ENCODE measurements at regions not wholly inside any gene's neighbourhood (a gene's known extent, or its start where the extent isn't known, plus 50 kb on each side); places are given as distances from the start of the nearest gene placed in this dataset.

GRCh38 chr9:106467865-106468164, 395.2 kb upstream of the ZNF462 start:
- TF ChIP-seq POLR2A (IDR thresholded peaks at IDR 0.05; ENCODE audit: low read length) (no peak), GATA1 (IDR thresholded peaks at IDR 0.05; ENCODE audit: low read depth, low read length) (no peak)
